Transverse colon (tissue), 4 donors: ENCODE measurements at regions not wholly inside any gene's neighbourhood (a gene's known extent, or its start where the extent isn't known, plus 50 kb on each side); places are given as distances from the start of the nearest gene placed in this dataset.

Source experiments
- DNase-seq: peaks from one replicate; pipeline ENCODE4 v3.0.0-alpha.2; 2019
- H3K27ac ChIP-seq, 4 donors: fragments of 200-600 bp; sonication (generic); 2 replicates each; pipeline ENCODE4 v1.5.1; 2016 to 2018; ENCODE audit warnings: inconsistent platforms in 4 of 4
- H3K27me3 ChIP-seq: fragments of 200-600 bp; sonication (generic); 2 replicates; pipeline ENCODE4 v1.5.1; 2017; ENCODE audit warnings: inconsistent platforms
- H3K36me3 ChIP-seq, 4 donors: fragments of 200-600 bp; sonication (generic); 2 replicates each; pipeline ENCODE4 v1.5.1; 2017 to 2019; ENCODE audit warnings: inconsistent platforms in 4 of 4
- H3K4me1 ChIP-seq, 4 donors: fragments of 200-600 bp; sonication (generic); 2 replicates each; pipeline ENCODE4 v1.5.1; 2017 to 2020; ENCODE audit warnings: inconsistent platforms in 4 of 4
- H3K4me3 ChIP-seq, 4 donors: fragments of 200-600 bp; sonication (generic); 1 replicate in 1 of 4; 2 replicates in 3 of 4; pipeline versions ENCODE4 v1.5.1 to v1.6.1; 2017 to 2019; ENCODE audit warnings: inconsistent platforms in 4 of 4
- H3K9me3 ChIP-seq, 2 donors: fragments of 200-600 bp; sonication (generic); 2 replicates each; pipeline ENCODE4 v1.5.1; 2017 to 2019; ENCODE audit warnings: inconsistent platforms in 2 of 2
- CTCF ChIP-seq, 5 experiments: fragments of 200-600 bp in 3 of 5; fragments of 450-650 bp in 2 of 5; sonication (generic) in 3 of 5; IDR thresholded peaks; 1 replicate in 2 of 5; 2 replicates in 3 of 5; pipeline ENCODE4 v1.5.1; 2016 to 2017; ENCODE audit warnings: antibody characterized with exemption in 5 of 5, inconsistent platforms in 3 of 5, mild to moderate bottlenecking in 2 of 5, moderate library complexity in 1 of 5
- EP300 ChIP-seq: sonication (generic); formaldehyde crosslinking; IDR thresholded peaks from one replicate; pipeline ENCODE4 v1.6.1; 2017; ENCODE audit warnings: antibody characterized with exemption, low read depth
- POLR2A ChIP-seq: fragments of 450-650 bp; IDR thresholded peaks from one replicate; pipeline ENCODE4 v1.6.1; 2016; ENCODE audit warnings: antibody characterized with exemption, mild to moderate bottlenecking, moderate library complexity
- POLR2AphosphoS5 ChIP-seq, 3 donors: sonication (generic); formaldehyde crosslinking; IDR thresholded peaks; one replicate each; pipeline ENCODE4 v1.6.1; 2016; ENCODE audit warnings: antibody characterized with exemption in 3 of 3
- WGBS, 2 donors: methylation state at CpG; one replicate each; pipeline ENCODE4 v1.1.5; 2018; ENCODE audit warnings: low coverage in 1 of 2; 5-methylcytosine and 5-hydroxymethylcytosine counted together
- in situ Hi-C, 4 donors: fragments of 200-750 bp; cut with MboI; loops; one replicate each; pipeline versions ENCODE4 v1.15.0 to v1.15.1; 2017; ENCODE audit warnings: low sequenced_read_pairs in 3 of 4, low pct_ligation_motif_present in 1 of 4, low pct_unique_long_range_greater_than_20kb in 1 of 4
- intact Hi-C: fragments of 100-400 bp; cut with DNase I; formaldehyde crosslinking; loops from one replicate; pipeline ENCODE4 v1.15.1; 2023; ENCODE audit warnings: low total_unique reads

- no peak for DNase-seq
- H3K9me3 ChIP-seq, result no peaks in the 10 kb centered on the region
- in situ Hi-C loops (no loop called here), intact Hi-C loops (no loop called here)
- H3K36me3 ChIP-seq, result no peaks in the 10 kb centered on the region
- no peaks in the 10 kb centered on the region for H3K27me3 ChIP-seq
- TF ChIP-seq POLR2A (no peak), EP300 (no peak), CTCF (IDR thresholded peaks at IDR 0.05) (no peak), POLR2AphosphoS5 (IDR thresholded peaks at IDR 0.05) (no peak)
- H3K4me3 ChIP-seq, result no peak overlapping the region
- WGBS, 2 donors, result 75 to 94% methylated on average over 2 of the region's 2 CpGs
- H3K4me1 ChIP-seq, result peaks cover 0 to 9% (median 3%) of the 10 kb centered on the region in 4 donors
- no peak overlapping the region for H3K27ac ChIP-seq
Observed at GRCh38 chr6:2543321-2543720, 207.4 kb downstream of the MYLK4 start.

- in situ Hi-C loops, result no loop called here
- WGBS, 2 donors, result 40% methylated on average over 4 of the region's 4 CpGs; no CpG with 5 or more reads in 1 of the 2 donors
- no peak overlapping the region for H3K27ac ChIP-seq
- H3K27me3 ChIP-seq, result no peaks in the 10 kb centered on the region
- intact Hi-C loops, result no loop called here
- peaks cover 0 to 9% (median 3%) of the 10 kb centered on the region in 4 donors for H3K4me1 ChIP-seq
- no peak overlapping the region for H3K4me3 ChIP-seq
- TF ChIP-seq POLR2A (no peak), CTCF (IDR thresholded peaks at IDR 0.05) (no peak), EP300 (no peak), POLR2AphosphoS5 (IDR thresholded peaks at IDR 0.05) (no peak)
- peak; percentile 13 for DNase-seq
- H3K36me3 ChIP-seq, result no peaks in the 10 kb centered on the region
- no peaks in the 10 kb centered on the region for H3K9me3 ChIP-seq
Observed at GRCh38 chr6:2542858-2543218, 207.9 kb downstream of the MYLK4 start.

- in situ Hi-C loops, result no loop called here
Observed at GRCh38 chr6:2542101-2542857, 208.4 kb downstream of the MYLK4 start.

GRCh38 chr6:2536451-2536850 is 214.3 kb downstream of the MYLK4 start:
- TF ChIP-seq EP300, result no peak
- TF ChIP-seq POLR2A, result no peak
- TF ChIP-seq CTCF (IDR thresholded peaks at IDR 0.05), result no peak
- no peak for TF ChIP-seq POLR2AphosphoS5 (IDR thresholded peaks at IDR 0.05)
- 71% methylated on average over 6 of the region's 6 CpGs; no CpG with 5 or more reads in 1 of the 2 donors for WGBS, 2 donors
- DNase-seq, result no peak
- Histone ChIP-seq H3K9me3 (no peaks in the 10 kb centered on the region), H3K36me3 (no peaks in the 10 kb centered on the region), H3K4me1 (no peaks in the 10 kb centered on the region), H3K27me3 (peaks cover 7% of the 10 kb centered on the region), H3K4me3 (no peak overlapping the region), H3K27ac (no peak overlapping the region)
- intact Hi-C loops (no loop called here), in situ Hi-C loops (no loop called here)

More at GRCh38 chr6:2542101-2542857, 208.4 kb downstream of the MYLK4 start:
- 68 to 84% methylated on average over 5 to 8 of the region's 8 CpGs for WGBS, 2 donors
- H3K9me3 ChIP-seq, result no peaks in the 10 kb centered on the region
- H3K4me3 ChIP-seq, result no peak overlapping the region
- TF ChIP-seq POLR2A (no peak), EP300 (no peak), CTCF (IDR thresholded peaks at IDR 0.05) (no peak), POLR2AphosphoS5 (IDR thresholded peaks at IDR 0.05) (no peak)
- no peaks in the 10 kb centered on the region for H3K36me3 ChIP-seq
- no peak for DNase-seq
- intact Hi-C loops, result no loop called here
- H3K27ac ChIP-seq, result no peak overlapping the region
- H3K4me1 ChIP-seq, result peaks cover 0 to 9% (median 3%) of the 10 kb centered on the region in 4 donors
- no peaks in the 10 kb centered on the region for H3K27me3 ChIP-seq
